Hepatocyte (in vitro differentiated cells): ENCODE measurements at regions not wholly inside any gene's neighbourhood (a gene's known extent, or its start where the extent isn't known, plus 50 kb on each side); places are given as distances from the start of the nearest gene placed in this dataset.

Experiments used
- DNase-seq: peaks from one replicate; pipeline ENCODE4 v3.0.0-alpha.2; 2016; ENCODE audit warnings: low spot score
- H2AFZ ChIP-seq: fragments of 200-600 bp; sonication (generic); 2 replicates; pipeline ENCODE4 v1.6.0; 2016; ENCODE audit warnings: antibody characterized with exemption, mild to moderate bottlenecking
- H3K27ac ChIP-seq: fragments of 200-600 bp; sonication (generic); 2 replicates; pipeline ENCODE4 v1.5.1; 2016; ENCODE audit warnings: mild to moderate bottlenecking
- H3K27me3 ChIP-seq: fragments of 200-600 bp; sonication (generic); 2 replicates; pipeline ENCODE4 v1.6.1; 2016
- H3K36me3 ChIP-seq: fragments of 200-600 bp; sonication (generic); replicated peaks from 2 replicates; pipeline ENCODE4 v1.5.1; 2016; ENCODE audit warnings: low read depth; ENCODE audit not compliant: insufficient read depth
- H3K4me1 ChIP-seq: fragments of 200-600 bp; sonication (generic); 2 replicates; pipeline ENCODE4 v1.5.1; 2016; ENCODE audit warnings: mild to moderate bottlenecking, moderate library complexity; ENCODE audit not compliant: insufficient read depth
- H3K4me2 ChIP-seq: fragments of 200-600 bp; sonication (generic); 2 replicates; pipeline ENCODE4 v1.6.0; 2016
- H3K4me3 ChIP-seq: fragments of 200-600 bp; sonication (generic); 2 replicates; pipeline ENCODE4 v1.5.1; 2016; ENCODE audit warnings: mild to moderate bottlenecking
- H3K79me2 ChIP-seq: fragments of 200-600 bp; sonication (generic); 2 replicates; pipeline ENCODE4 v1.6.0; 2017; ENCODE audit warnings: mild to moderate bottlenecking
- H3K9me2 ChIP-seq: fragments of 200-600 bp; sonication (generic); replicated peaks from 2 replicates; pipeline ENCODE4 v1.6.0; 2017; ENCODE audit warnings: mild to moderate bottlenecking; ENCODE audit not compliant: insufficient read depth
- H3K9me3 ChIP-seq: fragments of 200-600 bp; sonication (generic); 2 replicates; pipeline ENCODE4 v1.5.1; 2016; ENCODE audit warnings: low read depth, mild to moderate bottlenecking
- H4K20me1 ChIP-seq: fragments of 200-600 bp; sonication (generic); 2 replicates; pipeline ENCODE4 v1.6.0; 2016; ENCODE audit warnings: mild to moderate bottlenecking; ENCODE audit not compliant: insufficient read depth, poor library complexity, severe bottlenecking
- CTCF ChIP-seq: fragments of 200-600 bp; sonication (generic); IDR thresholded peaks from 2 replicates; pipeline ENCODE4 v1.5.1; 2016; ENCODE audit warnings: antibody characterized with exemption, mild to moderate bottlenecking; ENCODE audit not compliant: poor library complexity
- EZH2 ChIP-seq: fragments of 200-600 bp; sonication (generic); IDR thresholded peaks from 2 replicates; pipeline ENCODE4 v1.6.1; 2016; ENCODE audit warnings: antibody characterized with exemption, mild to moderate bottlenecking, borderline replicate concordance
- EZH2phosphoT487 ChIP-seq: fragments of 200-600 bp; sonication (generic); IDR thresholded peaks from one replicate; pipeline ENCODE4 v1.6.1; 2018; ENCODE audit warnings: antibody characterized with exemption, mild to moderate bottlenecking, low read depth, moderate library complexity; ENCODE audit not compliant: unreplicated experiment, severe bottlenecking
- WGBS: methylation state at CpG from one replicate; pipeline ENCODE4 v1.1.6; 2016; ENCODE audit warnings: low lambda C conversion rate; ENCODE audit errors: missing lambda C conversion rate; 5-methylcytosine and 5-hydroxymethylcytosine counted together

GRCh38 chr9:99628285-99628684 lies 193.4 kb upstream of the NR4A3 start:
- Histone ChIP-seq H3K36me3 (no peaks in the 10 kb centered on the region), H3K4me2 (no peak overlapping the region), H3K27me3 (no peaks in the 10 kb centered on the region), H3K79me2 (no peaks in the 10 kb centered on the region), H2AFZ (no peak overlapping the region), H4K20me1 (no peaks in the 10 kb centered on the region), H3K27ac (no peak overlapping the region), H3K9me3 (no peaks in the 10 kb centered on the region), H3K9me2 (no peaks in the 10 kb centered on the region), H3K4me1 (no peaks in the 10 kb centered on the region), H3K4me3 (no peak overlapping the region)
- no peak for DNase-seq
- TF ChIP-seq EZH2 (no peak), CTCF (no peak), EZH2phosphoT487 (no peak)

GRCh38 chr9:99628849-99629620 lies 192.7 kb upstream of the NR4A3 start:
- DNase-seq = no peak
- Histone ChIP-seq H3K9me3 (no peaks in the 10 kb centered on the region), H2AFZ (no peak overlapping the region), H3K4me2 (no peak overlapping the region), H3K4me1 (no peaks in the 10 kb centered on the region), H3K79me2 (no peaks in the 10 kb centered on the region), H3K27me3 (no peaks in the 10 kb centered on the region), H3K36me3 (no peaks in the 10 kb centered on the region), H3K4me3 (no peak overlapping the region), H4K20me1 (no peaks in the 10 kb centered on the region), H3K27ac (no peak overlapping the region), H3K9me2 (no peaks in the 10 kb centered on the region)
- TF ChIP-seq CTCF (no peak), EZH2 (no peak), EZH2phosphoT487 (no peak)
- 100% methylated on average over 3 of the region's 3 CpGs for WGBS

- H3K27ac ChIP-seq = no peak overlapping the region
- H3K4me2 ChIP-seq = no peak overlapping the region
- no peak for DNase-seq
- H3K36me3 ChIP-seq = no peaks in the 10 kb centered on the region
- TF ChIP-seq EZH2 (no peak), EZH2phosphoT487 (no peak), CTCF (no peak)
- no peaks in the 10 kb centered on the region for H4K20me1 ChIP-seq
- no peak overlapping the region for H3K4me3 ChIP-seq
- no peak overlapping the region for H2AFZ ChIP-seq
- no peaks in the 10 kb centered on the region for H3K27me3 ChIP-seq
- WGBS = 83% methylated on average over 1 of the region's 1 CpG
- no peaks in the 10 kb centered on the region for H3K9me3 ChIP-seq
- H3K4me1 ChIP-seq = no peaks in the 10 kb centered on the region
- H3K79me2 ChIP-seq = no peaks in the 10 kb centered on the region
- no peaks in the 10 kb centered on the region for H3K9me2 ChIP-seq
Observed at GRCh38 chr9:99632349-99633038, 189.2 kb upstream of the NR4A3 start.
